HTR-8/SVneo (cell line): ENCODE measurements at regions not wholly inside any gene's neighbourhood (a gene's known extent, or its start where the extent isn't known, plus 50 kb on each side); places are given as distances from the start of the nearest gene placed in this dataset.

Experiments
- DNase-seq: peaks from one replicate; pipeline ENCODE4 v3.0.0; 2011; ENCODE audit warnings: low spot score, mixed read lengths; ENCODE audit not compliant: insufficient read length
- FAIRE-seq: peaks from 2 replicates; lab custom pipeline; 2011; peaks lifted over from hg19 to GRCh38; lab: Jason Lieb, UNC

DNA sequence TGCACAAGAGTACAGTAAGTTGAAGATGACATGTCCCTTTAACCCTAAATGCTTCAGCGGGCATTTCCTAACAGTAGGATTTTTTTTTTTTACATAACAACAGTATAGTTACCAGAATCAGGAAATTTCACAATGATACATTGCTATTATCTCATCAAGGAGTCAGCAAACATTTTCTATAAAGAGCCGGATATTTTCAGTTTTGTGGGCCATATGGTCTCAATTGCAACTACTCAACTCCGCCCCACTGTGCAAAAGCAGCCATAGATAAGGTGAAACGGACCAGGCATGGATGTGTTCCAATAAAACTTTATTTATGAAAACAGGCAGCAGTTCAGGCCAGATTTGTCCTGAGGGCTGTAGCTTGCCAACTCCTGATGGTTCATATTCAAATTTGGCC lies 130.6 kb downstream of the SMAD6 start:
- no peak for DNase-seq
- FAIRE-seq: no peak

DNA sequence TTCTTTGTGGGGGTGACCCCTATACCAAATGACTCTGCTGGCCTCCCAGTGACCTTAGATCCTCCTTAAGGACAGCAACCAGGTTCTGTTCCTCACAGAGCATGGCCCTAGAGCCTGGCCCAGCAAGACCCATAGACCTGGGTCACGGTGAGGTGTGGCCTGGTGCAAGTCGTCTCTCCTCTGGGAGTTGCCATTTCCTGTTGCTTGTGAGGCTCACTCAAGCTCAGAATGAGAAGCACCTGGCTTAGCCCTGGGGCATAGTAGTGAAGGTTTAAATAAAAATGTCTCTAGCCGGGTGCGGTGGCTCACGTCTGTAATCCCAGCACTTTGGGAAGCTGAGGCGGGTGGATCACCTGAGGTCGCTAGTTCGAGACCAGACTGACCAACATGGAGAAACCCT lies 131.3 kb downstream of the SMAD6 start:
- no peak for FAIRE-seq

DNA sequence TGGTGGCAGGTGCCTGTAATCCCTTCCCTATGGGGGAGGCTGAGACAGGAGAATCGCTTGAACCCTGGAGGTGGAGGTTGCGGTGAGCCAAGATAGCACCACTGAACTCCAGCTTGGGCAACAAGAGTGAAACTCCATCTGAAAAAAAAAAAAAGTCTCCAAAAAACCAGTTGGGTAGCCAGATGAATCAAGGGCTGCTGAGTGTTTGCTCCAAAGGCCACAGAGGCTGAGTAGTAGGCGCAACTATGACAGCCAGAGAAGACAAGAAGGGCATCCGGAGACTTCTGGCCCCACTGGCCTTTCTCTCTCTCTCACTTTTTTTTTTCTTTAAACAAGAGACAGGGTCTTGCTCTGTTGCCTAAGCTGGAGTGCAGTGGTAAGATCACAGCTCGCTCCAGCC lies 131.8 kb downstream of the SMAD6 start:
- DNase-seq (no peak), FAIRE-seq (no peak)

More for the DNA sequence above, 131.3 kb downstream of the SMAD6 start:
- DNase-seq: no peak

DNA sequence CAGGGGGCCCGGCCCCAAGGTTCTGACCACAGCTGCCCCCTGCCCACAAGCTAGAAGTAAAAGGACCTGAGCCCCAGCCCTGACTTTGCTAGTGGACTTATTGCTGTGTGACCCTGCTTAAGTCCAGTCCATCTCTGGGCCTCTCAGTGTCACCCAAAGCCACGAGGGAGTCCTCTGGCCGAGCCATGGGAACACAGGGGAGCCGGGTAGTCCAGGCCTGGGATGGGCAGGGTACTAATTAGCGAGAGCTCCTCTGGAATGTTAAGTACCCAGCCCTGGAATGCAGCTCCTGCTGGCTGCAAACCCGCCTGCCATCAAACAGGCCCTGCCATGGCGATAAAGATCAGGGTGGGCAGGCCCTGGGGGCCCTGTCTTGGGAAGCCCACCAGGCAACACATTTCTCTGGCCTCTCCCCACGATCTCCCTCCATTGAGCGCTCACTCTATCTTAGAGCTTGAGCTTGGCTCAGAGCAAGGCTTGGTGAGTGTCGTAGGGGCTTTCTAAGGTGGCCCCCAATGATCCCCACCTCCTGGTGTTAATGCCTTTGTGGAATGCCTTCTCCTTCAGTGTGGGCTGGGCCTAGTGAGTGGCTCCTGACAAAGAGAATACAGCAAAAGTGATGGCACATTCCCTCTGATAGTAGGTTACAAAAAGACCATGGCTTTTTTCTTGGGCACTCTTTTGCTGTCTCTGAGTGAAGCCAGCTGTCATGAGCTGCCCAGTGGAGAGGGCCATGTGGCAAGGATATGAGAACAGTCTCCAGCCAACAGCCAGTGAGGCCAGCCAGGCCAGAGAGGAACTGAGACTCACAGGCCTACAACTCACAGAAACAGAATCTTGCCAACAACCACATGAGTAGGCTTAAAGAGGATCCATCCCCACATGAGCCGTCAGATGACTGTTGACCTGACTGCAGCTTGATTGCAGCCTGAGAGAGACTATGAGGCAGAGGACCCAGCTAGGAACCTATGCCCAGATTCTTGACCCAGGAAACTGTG lies 133.1 kb downstream of the SMAD6 start:
- DNase-seq (no peak), FAIRE-seq (no peak)

DNA sequence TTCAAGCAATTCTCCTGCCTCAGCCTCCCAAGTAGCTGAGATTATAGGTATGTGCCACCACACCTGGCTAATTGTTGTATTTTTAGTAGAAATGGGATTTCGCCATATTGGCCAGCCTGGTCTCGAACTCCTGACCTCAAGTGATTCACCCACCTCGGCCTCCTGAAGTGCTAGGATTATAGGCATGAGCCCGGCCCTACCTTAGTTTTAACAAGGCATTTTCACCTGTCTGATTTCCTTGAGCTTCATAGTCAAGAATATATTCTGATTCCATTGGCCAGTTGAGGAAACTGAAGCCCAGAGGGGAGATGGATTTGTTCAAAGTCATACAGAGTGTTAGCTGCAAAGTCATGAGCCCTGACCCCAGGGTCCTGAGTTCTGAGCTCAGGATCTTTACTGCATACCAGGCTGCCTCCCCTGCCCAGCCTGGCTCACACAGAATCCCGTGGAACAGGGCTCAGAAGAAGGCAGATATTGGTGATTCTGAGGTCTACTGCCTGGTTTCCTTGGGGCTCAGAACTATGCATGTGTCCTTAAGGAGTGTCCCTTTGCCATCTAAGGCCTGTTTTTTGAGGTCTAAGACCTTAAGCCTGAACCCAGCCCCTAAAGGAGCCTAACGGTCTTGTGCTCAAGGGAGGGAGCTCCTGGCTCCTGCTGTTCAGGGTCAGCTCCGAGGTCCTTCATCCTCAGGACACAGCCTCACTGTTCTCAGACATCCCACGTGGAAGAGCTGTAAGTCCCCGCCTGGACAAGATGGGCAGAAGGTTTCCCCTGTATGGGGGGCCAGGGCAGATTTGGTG lies 134.4 kb downstream of the SMAD6 start:
- no peak for FAIRE-seq

DNA sequence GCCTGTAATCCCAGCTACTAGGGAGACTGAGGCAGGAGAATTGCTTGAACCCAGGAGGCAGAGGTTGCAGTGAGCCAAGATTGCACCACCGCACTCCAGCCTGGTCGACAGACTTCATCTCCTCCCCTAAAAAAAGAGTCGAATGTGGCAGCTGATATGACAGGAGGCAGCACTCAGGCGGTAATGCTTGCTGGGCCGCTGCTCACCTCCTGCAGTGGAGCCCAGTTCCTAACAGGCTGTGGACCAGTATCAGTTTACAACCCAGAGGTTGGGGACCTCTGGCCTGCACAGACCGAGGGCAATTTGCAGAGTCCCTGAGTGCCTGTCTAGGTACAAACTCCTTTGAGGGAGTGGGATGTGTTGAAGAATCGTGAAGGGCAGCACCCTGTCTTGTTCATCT lies 136.2 kb downstream of the SMAD6 start:
- FAIRE-seq (no peak), DNase-seq (no peak)

More for the DNA sequence above, 134.4 kb downstream of the SMAD6 start:
- no peak for DNase-seq

DNA sequence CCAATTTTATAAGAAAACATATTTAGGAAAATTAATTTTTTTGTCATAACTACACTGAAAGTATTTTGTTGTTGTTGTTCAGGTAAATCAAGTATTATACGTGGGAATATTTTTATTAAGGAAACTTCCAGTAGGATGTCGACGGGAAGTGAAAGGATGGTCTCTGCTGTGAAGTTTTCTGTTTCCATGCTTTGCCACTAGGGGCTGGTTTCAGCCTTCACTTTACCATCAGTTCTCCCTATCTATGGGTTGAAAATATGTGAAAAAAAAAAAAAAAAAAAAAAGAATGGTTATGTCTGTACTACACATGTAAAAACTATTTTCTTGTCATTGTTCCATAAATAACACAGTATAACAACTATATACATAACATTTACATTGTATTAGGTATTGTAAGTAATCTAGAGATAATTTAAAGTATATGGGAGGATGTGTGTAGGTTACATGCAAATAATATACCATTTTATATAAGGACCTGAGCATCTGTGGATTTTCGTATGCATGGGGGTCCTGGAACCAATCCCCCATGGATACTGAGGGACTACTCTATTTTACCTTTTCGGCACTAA lies 136.7 kb downstream of the SMAD6 start:
- FAIRE-seq: no peak

DNA sequence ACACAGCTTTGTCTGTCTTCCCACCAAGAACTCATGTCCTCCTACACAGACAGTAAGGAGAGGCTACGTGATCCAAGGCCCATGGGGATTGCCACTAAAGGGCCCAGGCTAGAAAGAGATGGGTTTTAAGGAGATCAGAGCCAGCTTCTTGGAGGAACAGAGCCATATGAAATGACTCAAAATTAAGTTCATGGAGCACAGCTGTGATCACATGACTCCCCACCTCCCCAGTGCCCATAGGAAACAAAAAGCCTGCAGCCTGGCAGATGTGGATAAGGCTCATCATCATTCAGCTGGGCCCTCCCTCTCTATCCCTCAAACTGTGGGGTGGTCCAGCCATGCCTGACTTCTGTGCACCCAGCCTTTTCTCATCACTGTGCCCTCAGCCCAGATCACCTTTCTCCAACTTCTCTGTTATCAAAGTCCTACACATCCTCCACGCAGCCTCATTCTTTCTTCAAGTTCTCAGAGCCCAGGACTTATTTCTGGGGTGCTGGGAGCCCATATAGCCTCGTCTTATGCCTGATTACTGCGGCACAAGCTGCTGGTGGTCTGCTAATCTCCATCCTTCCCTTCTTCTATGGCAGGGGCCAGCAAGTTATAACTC lies 137.6 kb downstream of the SMAD6 start:
- FAIRE-seq: no peak

More for the DNA sequence above, 136.7 kb downstream of the SMAD6 start:
- peak; percentile 44 for DNase-seq

DNA sequence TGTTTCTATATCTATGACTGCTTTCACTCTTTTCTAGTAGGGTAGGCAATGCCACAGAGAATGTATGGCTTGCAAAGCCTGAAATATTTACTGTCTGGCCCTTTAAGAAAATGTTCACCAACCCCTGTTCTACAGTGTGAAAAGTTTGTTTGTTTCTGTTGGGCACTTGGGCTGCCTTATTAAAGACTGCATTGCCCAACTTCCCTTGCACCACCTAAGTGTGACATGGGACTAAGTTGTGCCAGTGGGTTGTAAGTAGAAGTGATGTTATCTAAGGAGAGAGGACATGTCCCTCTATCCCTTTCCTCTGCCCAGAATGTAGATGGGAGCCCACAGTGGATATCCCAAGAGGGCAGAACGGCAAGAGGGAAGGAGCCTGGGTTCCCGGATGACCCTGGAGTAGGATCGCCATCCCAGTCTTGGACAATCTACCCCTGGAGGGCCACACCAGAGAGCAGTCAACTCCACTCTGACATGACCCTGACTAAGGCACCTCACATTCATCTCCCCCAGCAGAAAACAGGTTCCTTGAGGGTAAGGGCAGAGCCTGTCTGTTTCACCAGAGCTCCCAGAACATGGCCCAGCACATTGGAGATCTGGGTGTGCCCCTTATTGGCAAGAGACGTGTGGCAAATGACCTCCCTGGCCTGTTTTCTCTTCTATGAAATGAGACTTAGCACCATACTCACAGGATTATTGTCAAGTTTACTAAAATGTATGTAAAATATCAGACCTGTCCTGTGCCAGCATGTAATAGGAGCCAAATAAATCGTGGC lies 138.8 kb downstream of the SMAD6 start:
- no peak for DNase-seq
- no peak for FAIRE-seq

More for the DNA sequence above, 137.6 kb downstream of the SMAD6 start:
- no peak for DNase-seq

DNA sequence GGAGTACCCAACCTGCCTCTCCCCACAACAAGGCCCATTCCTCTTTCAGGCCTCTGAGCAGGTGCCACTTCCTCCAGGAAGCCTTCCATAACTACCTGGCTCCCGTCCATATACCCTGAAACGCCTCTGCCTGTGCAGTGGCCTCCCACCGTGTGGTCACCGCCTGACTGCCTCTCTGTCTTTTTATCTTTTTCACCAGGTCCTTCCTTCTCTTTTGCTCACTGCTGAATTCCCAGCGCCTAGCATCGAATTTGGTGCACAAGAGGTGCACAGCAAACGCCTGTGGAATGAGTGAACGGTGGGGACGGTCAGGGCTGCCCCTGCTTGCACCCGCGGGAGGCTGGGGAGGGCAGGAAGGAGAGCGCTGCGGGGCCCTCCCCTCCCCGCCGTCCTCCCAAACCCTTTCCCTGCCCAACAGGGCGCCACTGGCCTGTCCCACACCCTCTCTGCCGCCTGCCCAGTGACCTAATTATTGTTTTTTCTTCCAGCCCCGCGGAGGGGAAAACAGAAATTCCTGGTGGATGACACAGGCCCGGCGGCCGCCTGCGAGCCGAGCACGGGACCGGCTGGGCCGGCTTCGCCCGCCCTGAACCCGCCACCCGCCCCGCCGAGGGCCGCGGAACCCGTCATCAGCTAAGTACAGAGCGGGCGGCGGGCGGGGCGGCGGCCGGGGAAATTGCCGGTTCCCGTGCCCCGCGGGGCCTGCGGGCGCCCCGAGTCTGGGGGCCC lies 140.1 kb downstream of the SMAD6 start:
- DNase-seq (peak; percentile 71), FAIRE-seq (no peak)

DNA sequence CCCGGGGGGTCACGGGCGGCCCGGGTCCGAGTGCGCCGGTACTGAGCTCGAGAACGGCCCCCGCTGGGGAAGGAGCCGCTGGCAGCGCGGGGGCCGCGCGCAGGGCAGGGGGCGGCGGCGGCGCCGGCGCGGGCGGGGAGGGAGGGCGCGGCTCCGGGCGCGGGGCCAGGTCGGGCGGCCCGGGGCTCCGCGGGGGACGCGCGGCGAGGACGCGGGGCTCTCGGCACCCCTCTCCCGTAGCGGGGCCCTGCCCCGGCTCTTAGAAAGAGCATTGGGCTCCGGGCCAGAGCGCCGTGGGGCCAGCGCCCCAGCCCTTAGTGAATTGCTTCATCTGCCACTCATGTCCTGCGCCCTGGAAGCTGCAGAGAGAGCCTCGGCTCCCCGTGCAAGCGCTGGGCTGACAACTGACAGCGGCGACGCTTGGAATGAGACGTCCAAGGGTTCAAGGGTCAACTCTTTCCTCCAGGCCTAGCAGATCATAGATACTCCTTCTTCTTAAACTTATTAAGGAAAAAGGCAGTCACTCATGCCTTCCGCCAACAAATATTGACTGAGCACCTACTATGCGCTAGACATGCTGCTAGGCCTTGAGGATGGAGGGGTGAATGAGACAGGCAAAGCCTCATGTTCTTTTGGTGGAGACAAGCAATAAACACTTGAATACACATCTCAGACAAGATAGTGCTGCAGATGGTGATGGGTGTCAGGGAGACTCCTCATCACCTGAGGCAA lies 140.8 kb downstream of the SMAD6 start:
- DNase-seq (peak; percentile 66), FAIRE-seq (no peak)

DNA sequence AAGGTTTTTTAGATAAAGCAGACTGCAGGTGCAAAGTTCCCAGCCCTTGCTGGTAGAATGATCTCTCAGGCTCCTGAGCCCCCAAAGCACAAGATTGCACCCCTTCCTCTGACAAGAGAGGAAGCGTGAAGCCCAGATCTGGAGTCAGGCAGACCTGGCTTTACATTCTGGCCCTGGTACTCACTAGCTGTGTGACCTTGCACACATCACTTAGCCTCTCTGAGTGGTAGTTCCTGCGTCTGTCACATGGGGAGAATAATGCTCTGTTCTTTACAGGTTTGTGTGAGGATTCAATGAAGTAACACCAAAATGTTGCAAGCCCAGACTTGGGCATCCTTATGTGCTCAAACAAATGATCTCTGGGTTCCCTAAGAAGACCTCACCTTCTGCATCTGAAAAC lies 141.5 kb downstream of the SMAD6 start:
- FAIRE-seq (no peak), DNase-seq (no peak)

DNA sequence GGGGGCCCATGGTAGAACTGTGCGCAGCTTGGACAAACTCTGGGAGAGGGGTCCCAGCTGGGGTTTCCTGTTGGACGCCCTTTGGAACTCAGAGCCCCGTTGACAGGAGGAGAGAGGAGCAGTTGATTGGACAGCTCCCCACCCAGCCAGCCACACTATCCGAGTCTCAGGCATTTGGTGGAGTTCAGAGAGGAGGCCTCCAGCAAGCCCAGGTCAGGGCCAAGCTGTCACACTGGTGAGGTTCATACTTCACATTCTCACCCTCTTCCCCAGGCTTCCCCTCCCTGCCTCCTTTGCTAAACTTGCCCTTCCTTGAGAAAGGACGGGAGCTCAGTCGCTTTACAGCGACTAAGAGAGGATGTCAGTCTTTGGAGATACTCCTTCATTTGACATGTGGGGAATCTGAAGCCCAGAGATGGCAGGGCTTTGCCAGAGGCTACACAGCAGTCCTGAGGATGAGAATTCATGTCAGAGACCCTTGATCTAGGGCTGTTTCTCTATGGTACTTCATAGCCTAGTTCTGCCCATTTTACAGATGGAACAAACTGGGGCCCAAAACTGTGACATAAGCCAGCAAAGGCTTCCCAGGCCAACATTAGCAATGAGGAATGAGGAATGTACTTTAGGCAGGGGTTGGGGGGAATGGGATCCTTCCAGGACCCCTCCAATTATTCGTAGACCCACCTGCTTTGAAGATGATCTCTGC lies 142.2 kb downstream of the SMAD6 start:
- DNase-seq: no peak
- FAIRE-seq: no peak

DNA sequence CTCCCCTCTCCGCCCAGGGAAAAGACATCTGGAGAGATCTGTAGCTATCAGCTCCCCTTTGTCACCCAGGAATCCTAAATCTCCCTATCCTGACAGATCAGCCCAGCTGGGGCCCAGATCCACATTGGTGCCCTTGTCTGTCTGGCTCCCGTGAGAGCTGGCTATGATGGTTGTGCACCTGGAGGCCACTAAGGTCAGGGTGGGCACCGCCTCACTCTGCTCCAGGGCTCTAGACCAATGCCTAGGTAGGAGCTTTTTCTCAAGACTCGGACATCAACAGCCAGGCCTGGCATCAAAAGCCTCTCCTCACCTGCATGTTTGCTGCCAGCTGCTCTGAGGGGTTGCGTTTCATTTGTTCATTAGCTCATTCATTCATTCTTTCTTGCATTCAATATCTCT lies 142.7 kb downstream of the SMAD6 start:
- DNase-seq: no peak

DNA sequence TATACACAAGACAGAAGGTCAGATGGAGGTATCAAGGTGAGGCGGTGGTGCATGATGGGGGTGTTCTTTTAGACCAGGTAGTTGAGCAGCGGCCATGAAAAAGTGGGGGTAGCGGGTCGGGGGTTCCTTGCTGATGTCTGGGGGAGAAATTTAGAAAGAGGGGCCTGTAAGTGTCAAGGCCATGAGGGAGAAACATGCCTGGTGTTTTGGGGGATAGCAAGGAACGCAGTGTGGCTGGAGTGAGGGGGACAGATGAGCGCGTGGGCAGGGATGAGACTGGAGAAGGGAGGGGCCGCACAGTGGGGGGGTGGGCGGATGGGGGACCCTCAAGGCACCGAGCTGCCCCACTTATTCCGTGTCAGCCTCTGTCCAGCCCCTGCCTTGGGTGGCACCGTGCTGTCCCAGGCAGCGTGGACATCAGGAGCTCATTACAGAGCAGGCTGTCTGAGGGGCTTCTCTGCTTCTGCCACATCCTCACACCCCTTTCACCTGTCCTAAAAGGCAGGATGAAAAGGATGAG lies 143.3 kb downstream of the SMAD6 start:
- no peak for DNase-seq
- FAIRE-seq: no peak

More for the DNA sequence above, 142.7 kb downstream of the SMAD6 start:
- no peak for FAIRE-seq

DNA sequence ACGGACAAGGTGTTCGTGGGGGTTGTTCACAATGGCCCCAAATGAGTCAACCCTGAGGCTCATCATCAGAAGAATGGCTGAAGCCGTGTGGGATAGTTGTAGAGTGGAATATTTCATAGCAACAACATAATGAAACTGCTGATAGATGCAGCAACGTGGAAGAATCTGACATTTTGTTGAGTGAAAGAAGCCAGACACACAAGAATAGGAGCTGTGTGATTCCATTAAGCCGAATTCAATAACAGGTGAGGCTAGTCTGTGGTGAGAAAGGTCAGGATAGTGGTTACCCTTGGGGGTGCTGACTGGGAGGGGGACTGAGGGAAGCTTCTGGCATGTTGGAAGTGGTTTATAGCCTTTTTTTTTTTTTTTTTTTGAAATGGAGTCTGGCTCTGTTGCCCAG lies 144.0 kb downstream of the SMAD6 start:
- FAIRE-seq (no peak), DNase-seq (no peak)

DNA sequence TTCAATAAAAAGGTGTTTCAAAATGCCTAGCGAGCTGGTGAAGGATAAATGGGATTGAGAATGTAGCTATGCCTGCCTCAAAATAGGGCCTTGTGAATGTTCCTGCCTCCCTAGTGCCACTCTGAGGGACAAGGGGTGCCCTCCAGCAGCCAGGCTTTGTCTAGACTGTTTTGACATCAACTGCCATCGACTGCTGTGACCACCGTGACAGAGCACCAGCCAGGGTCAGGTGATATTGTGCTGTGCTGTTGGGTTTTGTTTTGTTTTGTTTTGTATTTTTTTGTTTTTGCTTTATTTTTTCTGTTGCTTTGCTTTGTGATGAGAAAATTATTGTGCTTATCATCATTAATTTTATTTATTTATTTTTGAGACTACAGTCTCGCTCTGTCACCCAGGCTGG lies 144.8 kb downstream of the SMAD6 start:
- DNase-seq: no peak
- no peak for FAIRE-seq
